Lower lobe of right lung (tissue), 2 donors: ENCODE measurements at regions not wholly inside any gene's neighbourhood (a gene's known extent, or its start where the extent isn't known, plus 50 kb on each side); places are given as distances from the start of the nearest gene placed in this dataset.

Experiments
- ATAC-seq, 2 donors: fragments of 200-7000 bp; cut with Tn5 transposase; one replicate each; pipeline ENCODE4 v1.9.1; 2020 to 2022; ENCODE audit warnings: mild to moderate bottlenecking in 2 of 2, moderate library complexity in 2 of 2
- DNase-seq: peaks from one replicate; pipeline ENCODE4 v3.0.0-alpha.2; 2020
- H3K27ac ChIP-seq: fragments of 200-600 bp; one replicate; pipeline ENCODE4 v1.8.0; 2022
- H3K27me3 ChIP-seq: fragments of 200-600 bp; one replicate; pipeline ENCODE4 v1.8.0; 2022; ENCODE audit warnings: low read depth
- H3K36me3 ChIP-seq: fragments of 200-600 bp; one replicate; pipeline ENCODE4 v1.8.0; 2022; ENCODE audit warnings: mild to moderate bottlenecking
- H3K4me1 ChIP-seq: fragments of 200-600 bp; one replicate; pipeline ENCODE4 v1.8.0; 2022
- H3K4me3 ChIP-seq: fragments of 200-600 bp; one replicate; pipeline ENCODE4 v1.8.0; 2022; ENCODE audit warnings: mild to moderate bottlenecking
- H3K9me3 ChIP-seq: fragments of 200-600 bp; one replicate; pipeline ENCODE4 v1.8.0; 2022
- intact Hi-C: fragments of 100-400 bp; cut with DNase I; formaldehyde crosslinking; loops from one replicate; pipeline ENCODE4 v1.11.0; 2022
- TF ChIP-seq, protein P1 (sequence below): fragments of 200-600 bp; IDR thresholded peaks from one replicate; pipeline ENCODE4 v1.8.0; 2022; ENCODE audit warnings: antibody characterized with exemption, mild to moderate bottlenecking
- donor health status: DM: no; HTN: yes; CAD: no; lungs with severe emphysema.

- TF ChIP-seq, protein P1, sequence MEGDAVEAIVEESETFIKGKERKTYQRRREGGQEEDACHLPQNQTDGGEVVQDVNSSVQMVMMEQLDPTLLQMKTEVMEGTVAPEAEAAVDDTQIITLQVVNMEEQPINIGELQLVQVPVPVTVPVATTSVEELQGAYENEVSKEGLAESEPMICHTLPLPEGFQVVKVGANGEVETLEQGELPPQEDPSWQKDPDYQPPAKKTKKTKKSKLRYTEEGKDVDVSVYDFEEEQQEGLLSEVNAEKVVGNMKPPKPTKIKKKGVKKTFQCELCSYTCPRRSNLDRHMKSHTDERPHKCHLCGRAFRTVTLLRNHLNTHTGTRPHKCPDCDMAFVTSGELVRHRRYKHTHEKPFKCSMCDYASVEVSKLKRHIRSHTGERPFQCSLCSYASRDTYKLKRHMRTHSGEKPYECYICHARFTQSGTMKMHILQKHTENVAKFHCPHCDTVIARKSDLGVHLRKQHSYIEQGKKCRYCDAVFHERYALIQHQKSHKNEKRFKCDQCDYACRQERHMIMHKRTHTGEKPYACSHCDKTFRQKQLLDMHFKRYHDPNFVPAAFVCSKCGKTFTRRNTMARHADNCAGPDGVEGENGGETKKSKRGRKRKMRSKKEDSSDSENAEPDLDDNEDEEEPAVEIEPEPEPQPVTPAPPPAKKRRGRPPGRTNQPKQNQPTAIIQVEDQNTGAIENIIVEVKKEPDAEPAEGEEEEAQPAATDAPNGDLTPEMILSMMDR = no peak
- DNase-seq (no peak), ATAC-seq (no peak)
- no peaks in the 10 kb centered on the region for H3K36me3 ChIP-seq
- H3K27ac ChIP-seq = no peak overlapping the region
- intact Hi-C loops = no loop called here
- peaks cover 6% of the 10 kb centered on the region for H3K4me1 ChIP-seq
- no peaks in the 10 kb centered on the region for H3K9me3 ChIP-seq
- no peaks in the 10 kb centered on the region for H3K27me3 ChIP-seq
- H3K4me3 ChIP-seq = no peak overlapping the region
Observed at GRCh38 chr10:110447886-110448285, 49.8 kb upstream of the DUSP5 start.
